ENCODE measurements at regions not wholly inside any gene's neighbourhood (a gene's known extent, or its start where the extent isn't known, plus 50 kb on each side); places are given as distances from the start of the nearest gene placed in this dataset.

GRCh38 chr5:107808671-107809137 is 138.0 kb upstream of the EFNA5 start:
- H3K27me3 ChIP-seq (ENCODE audit: control insufficient read depth, insufficient read depth, low read length), result no peaks in the 10 kb centered on the region
- Mint-ChIP-seq H3K27ac (no peak overlapping the region), H3K4me3 (no peak overlapping the region), H3K27me3 (no peaks in the 10 kb centered on the region), H3K36me3 (no peaks in the 10 kb centered on the region), H3K4me1 (no peaks in the 10 kb centered on the region), H3K9me3 (peaks cover 0 to 2% (median 0%) of the 10 kb centered on the region in 7 donors)
- DNase-seq, result no peak
- no peaks in the 10 kb centered on the region for H3K4me1 ChIP-seq (ENCODE audit: control insufficient read depth, insufficient read depth, low read length, poor library complexity, severe bottlenecking)
- H3K4me3 ChIP-seq (ENCODE audit: low read depth, low read length), result no peak overlapping the region
- H3K9me3 ChIP-seq (ENCODE audit: control insufficient read depth in 2 of 2, low read length in 2 of 2), result no peaks in the 10 kb centered on the region
- no peaks in the 10 kb centered on the region for H3K36me3 ChIP-seq (ENCODE audit: control insufficient read depth, insufficient read depth, low read length)
- no peak overlapping the region for H3K27ac ChIP-seq (ENCODE audit: insufficient read depth, low read length, poor library complexity, severe bottlenecking)
- ATAC-seq (ENCODE audit: low read depth in 2 of 2), result no peak

- DNase-seq (no peak), ATAC-seq (ENCODE audit: low read depth in 2 of 2) (no peak)
- Mint-ChIP-seq H3K27me3 (no peaks in the 10 kb centered on the region), H3K4me1 (no peaks in the 10 kb centered on the region), H3K9me3 (peaks cover 0 to 2% (median 0%) of the 10 kb centered on the region in 7 donors), H3K36me3 (no peaks in the 10 kb centered on the region), H3K27ac (no peak overlapping the region), H3K4me3 (no peak overlapping the region)
- no peak overlapping the region for H3K27ac ChIP-seq (ENCODE audit: insufficient read depth, low read length, poor library complexity, severe bottlenecking)
- no peaks in the 10 kb centered on the region for H3K27me3 ChIP-seq (ENCODE audit: control insufficient read depth, insufficient read depth, low read length)
- no peaks in the 10 kb centered on the region for H3K9me3 ChIP-seq (ENCODE audit: control insufficient read depth in 2 of 2, low read length in 2 of 2)
- H3K36me3 ChIP-seq (ENCODE audit: control insufficient read depth, insufficient read depth, low read length), result no peaks in the 10 kb centered on the region
- H3K4me3 ChIP-seq (ENCODE audit: low read depth, low read length), result no peak overlapping the region
- H3K4me1 ChIP-seq (ENCODE audit: control insufficient read depth, insufficient read depth, low read length, poor library complexity, severe bottlenecking), result no peaks in the 10 kb centered on the region
Observed at GRCh38 chr5:107807431-107807830, 136.7 kb upstream of the EFNA5 start.

- Histone ChIP-seq H3K36me3 (ENCODE audit: control insufficient read depth, insufficient read depth, low read length) (no peaks in the 10 kb centered on the region), H3K27ac (ENCODE audit: insufficient read depth, low read length, poor library complexity, severe bottlenecking) (no peak overlapping the region), H3K4me3 (ENCODE audit: low read depth, low read length) (no peak overlapping the region), H3K27me3 (ENCODE audit: control insufficient read depth, insufficient read depth, low read length) (no peaks in the 10 kb centered on the region), H3K9me3 (ENCODE audit: control insufficient read depth in 2 of 2, low read length in 2 of 2) (no peaks in the 10 kb centered on the region), H3K4me1 (ENCODE audit: control insufficient read depth, insufficient read depth, low read length, poor library complexity, severe bottlenecking) (no peaks in the 10 kb centered on the region)
- no peak for ATAC-seq (ENCODE audit: low read depth in 2 of 2)
- Mint-ChIP-seq H3K27me3 (no peaks in the 10 kb centered on the region), H3K27ac (no peak overlapping the region), H3K4me3 (no peak overlapping the region), H3K4me1 (no peaks in the 10 kb centered on the region), H3K9me3 (peaks cover 0 to 2% (median 0%) of the 10 kb centered on the region in 7 donors), H3K36me3 (no peaks in the 10 kb centered on the region)
- DNase-seq, result no peak
Observed at GRCh38 chr5:107806705-107807104, 136.0 kb upstream of the EFNA5 start.

- no peaks in the 10 kb centered on the region for H3K9me3 Mint-ChIP-seq
- no peak overlapping the region for H3K27ac ChIP-seq (ENCODE audit: insufficient read depth, low read length, poor library complexity, severe bottlenecking)
- H3K36me3 Mint-ChIP-seq, result no peaks in the 10 kb centered on the region
Observed at GRCh38 chr5:107806271-107806670, 135.5 kb upstream of the EFNA5 start.

GRCh38 chr5:107805824-107806223 is 135.1 kb upstream of the EFNA5 start:
- Mint-ChIP-seq H3K4me1 (no peaks in the 10 kb centered on the region), H3K27me3 (no peaks in the 10 kb centered on the region), H3K4me3 (no peak overlapping the region), H3K9me3 (no peaks in the 10 kb centered on the region), H3K27ac (no peak overlapping the region), H3K36me3 (no peaks in the 10 kb centered on the region)
- Histone ChIP-seq H3K4me3 (ENCODE audit: low read depth, low read length) (no peak overlapping the region), H3K4me1 (ENCODE audit: control insufficient read depth, insufficient read depth, low read length, poor library complexity, severe bottlenecking) (no peaks in the 10 kb centered on the region), H3K27ac (ENCODE audit: insufficient read depth, low read length, poor library complexity, severe bottlenecking) (no peak overlapping the region), H3K36me3 (ENCODE audit: control insufficient read depth, insufficient read depth, low read length) (no peaks in the 10 kb centered on the region), H3K9me3 (ENCODE audit: control insufficient read depth in 2 of 2, low read length in 2 of 2) (no peaks in the 10 kb centered on the region), H3K27me3 (ENCODE audit: control insufficient read depth, insufficient read depth, low read length) (no peaks in the 10 kb centered on the region)
- DNase-seq (no peak), ATAC-seq (ENCODE audit: low read depth in 2 of 2) (no peak)

More at GRCh38 chr5:107806271-107806670, 135.5 kb upstream of the EFNA5 start:
- DNase-seq, result no peak
- Histone ChIP-seq H3K4me3 (ENCODE audit: low read depth, low read length) (no peak overlapping the region), H3K9me3 (ENCODE audit: control insufficient read depth in 2 of 2, low read length in 2 of 2) (no peaks in the 10 kb centered on the region), H3K27me3 (ENCODE audit: control insufficient read depth, insufficient read depth, low read length) (no peaks in the 10 kb centered on the region), H3K36me3 (ENCODE audit: control insufficient read depth, insufficient read depth, low read length) (no peaks in the 10 kb centered on the region), H3K4me1 (ENCODE audit: control insufficient read depth, insufficient read depth, low read length, poor library complexity, severe bottlenecking) (no peaks in the 10 kb centered on the region)
- Mint-ChIP-seq H3K4me3 (no peak overlapping the region), H3K27me3 (no peaks in the 10 kb centered on the region), H3K4me1 (no peaks in the 10 kb centered on the region), H3K27ac (no peak overlapping the region)
- no peak for ATAC-seq (ENCODE audit: low read depth in 2 of 2)

GRCh38 chr5:107805166-107805565 is 134.4 kb upstream of the EFNA5 start:
- no peaks in the 10 kb centered on the region for H3K4me1 ChIP-seq (ENCODE audit: control insufficient read depth, insufficient read depth, low read length, poor library complexity, severe bottlenecking)
- no peaks in the 10 kb centered on the region for H3K9me3 Mint-ChIP-seq
- H3K27ac ChIP-seq (ENCODE audit: insufficient read depth, low read length, poor library complexity, severe bottlenecking), result no peak overlapping the region
- no peaks in the 10 kb centered on the region for H3K27me3 Mint-ChIP-seq
- H3K4me3 Mint-ChIP-seq, result no peak overlapping the region
- DNase-seq, result no peak
- no peaks in the 10 kb centered on the region for H3K9me3 ChIP-seq (ENCODE audit: control insufficient read depth in 2 of 2, low read length in 2 of 2)
- ATAC-seq (ENCODE audit: low read depth in 2 of 2), result no peak
- H3K4me1 Mint-ChIP-seq, result no peaks in the 10 kb centered on the region
- H3K27ac Mint-ChIP-seq, result no peak overlapping the region
- no peaks in the 10 kb centered on the region for H3K27me3 ChIP-seq (ENCODE audit: control insufficient read depth, insufficient read depth, low read length)
- H3K36me3 ChIP-seq (ENCODE audit: control insufficient read depth, insufficient read depth, low read length), result no peaks in the 10 kb centered on the region
- no peak overlapping the region for H3K4me3 ChIP-seq (ENCODE audit: low read depth, low read length)
- no peaks in the 10 kb centered on the region for H3K36me3 Mint-ChIP-seq

- H3K27me3 Mint-ChIP-seq, result no peaks in the 10 kb centered on the region
- no peak overlapping the region for H3K4me3 ChIP-seq (ENCODE audit: low read depth, low read length)
- no peak for ATAC-seq (ENCODE audit: low read depth in 2 of 2)
Observed at GRCh38 chr5:107803728-107804127, 133.0 kb upstream of the EFNA5 start.

GRCh38 chr5:107801061-107801460 is 130.3 kb upstream of the EFNA5 start:
- no peak for ATAC-seq (ENCODE audit: low read depth in 2 of 2)
- H3K27me3 Mint-ChIP-seq, result no peaks in the 10 kb centered on the region
- peaks cover 0 to 3% (median 0%) of the 10 kb centered on the region in 7 donors for H3K9me3 Mint-ChIP-seq
- Histone ChIP-seq H3K4me1 (ENCODE audit: control insufficient read depth, insufficient read depth, low read length, poor library complexity, severe bottlenecking) (no peaks in the 10 kb centered on the region), H3K9me3 (ENCODE audit: control insufficient read depth in 2 of 2, low read length in 2 of 2) (no peaks in the 10 kb centered on the region), H3K27me3 (ENCODE audit: control insufficient read depth, insufficient read depth, low read length) (no peaks in the 10 kb centered on the region), H3K4me3 (ENCODE audit: low read depth, low read length) (no peak overlapping the region), H3K27ac (ENCODE audit: insufficient read depth, low read length, poor library complexity, severe bottlenecking) (no peak overlapping the region), H3K36me3 (ENCODE audit: control insufficient read depth, insufficient read depth, low read length) (no peaks in the 10 kb centered on the region)
- no peaks in the 10 kb centered on the region for H3K4me1 Mint-ChIP-seq
- no peak overlapping the region for H3K27ac Mint-ChIP-seq
- DNase-seq, result no peak
- H3K4me3 Mint-ChIP-seq, result no peak overlapping the region
- no peaks in the 10 kb centered on the region for H3K36me3 Mint-ChIP-seq

More at GRCh38 chr5:107803728-107804127, 133.0 kb upstream of the EFNA5 start:
- no peaks in the 10 kb centered on the region for H3K27me3 ChIP-seq (ENCODE audit: control insufficient read depth, insufficient read depth, low read length)
- no peaks in the 10 kb centered on the region for H3K36me3 ChIP-seq (ENCODE audit: control insufficient read depth, insufficient read depth, low read length)
- Mint-ChIP-seq H3K4me3 (no peak overlapping the region), H3K4me1 (no peaks in the 10 kb centered on the region), H3K36me3 (no peaks in the 10 kb centered on the region), H3K9me3 (no peaks in the 10 kb centered on the region), H3K27ac (no peak overlapping the region)
- DNase-seq, result no peak
- H3K27ac ChIP-seq (ENCODE audit: insufficient read depth, low read length, poor library complexity, severe bottlenecking), result no peak overlapping the region
- no peaks in the 10 kb centered on the region for H3K9me3 ChIP-seq (ENCODE audit: control insufficient read depth in 2 of 2, low read length in 2 of 2)
- no peaks in the 10 kb centered on the region for H3K4me1 ChIP-seq (ENCODE audit: control insufficient read depth, insufficient read depth, low read length, poor library complexity, severe bottlenecking)

Measured in CD4-positive, CD25-positive, alpha-beta regulatory T cell (primary cell).